Osteoblast (primary cell): ENCODE measurements at regions not wholly inside any gene's neighbourhood (a gene's known extent, or its start where the extent isn't known, plus 50 kb on each side); places are given as distances from the start of the nearest gene placed in this dataset.
A peak's percentile ranks its signal among the peaks of the same experiment; 100 is the strongest.

Experiments used
- DNase-seq: peaks from one replicate; pipeline ENCODE4 v3.0.0; 2011; ENCODE audit warnings: low spot score, mixed read lengths; ENCODE audit not compliant: insufficient read length; ENCODE audit errors: missing footprints
- H2AFZ ChIP-seq: 2 replicates; pipeline ENCODE4 v1.6.0; 2011; ENCODE audit warnings: mild to moderate bottlenecking, low read length
- H3K27ac ChIP-seq: 2 replicates; pipeline ENCODE4 v1.5.1; 2011; ENCODE audit warnings: mild to moderate bottlenecking, low read depth, low read length, moderate library complexity
- H3K27me3 ChIP-seq: 2 replicates; pipeline ENCODE4 v1.6.0; 2012; ENCODE audit warnings: mild to moderate bottlenecking, control low read depth, inconsistent platforms, low read length, moderate library complexity; ENCODE audit not compliant: insufficient read depth
- H3K36me3 ChIP-seq: 2 replicates; pipeline ENCODE4 v1.5.1; 2011; ENCODE audit warnings: mild to moderate bottlenecking, low read length, control low read depth, moderate library complexity; ENCODE audit not compliant: insufficient read depth
- H3K4me1 ChIP-seq: 2 replicates; pipeline ENCODE4 v1.5.1; 2011; ENCODE audit warnings: mild to moderate bottlenecking, low read length, control low read depth, moderate library complexity; ENCODE audit not compliant: insufficient read depth
- H3K4me2 ChIP-seq: 2 replicates; pipeline ENCODE4 v1.6.0; 2011; ENCODE audit warnings: mild to moderate bottlenecking, low read length; ENCODE audit not compliant: insufficient read depth
- H3K4me3 ChIP-seq: fragments of 200-600 bp; sonication (generic); 3 replicates; pipeline ENCODE4 v1.5.1; 2012; ENCODE audit warnings: mild to moderate bottlenecking, low read length, inconsistent platforms; ENCODE audit not compliant: insufficient read depth
- H3K79me2 ChIP-seq: 2 replicates; pipeline ENCODE4 v1.6.0; 2012; ENCODE audit warnings: mild to moderate bottlenecking, low read length, control low read depth, inconsistent platforms; ENCODE audit not compliant: insufficient read depth
- H3K9me3 ChIP-seq: 2 replicates; pipeline ENCODE4 v1.5.1; 2011; ENCODE audit warnings: low read depth, low read length, control low read depth
- H4K20me1 ChIP-seq: 2 replicates; pipeline ENCODE4 v1.6.0; 2012; ENCODE audit warnings: mild to moderate bottlenecking, low read length, control low read depth; ENCODE audit not compliant: insufficient read depth
- CTCF ChIP-seq: IDR thresholded peaks from 2 replicates; pipeline ENCODE4 v1.5.1; 2011; ENCODE audit warnings: mild to moderate bottlenecking, low read depth, low read length, moderate library complexity; ENCODE audit errors: extremely low read depth

GRCh38 chr7:21281193-21281592 is 146.7 kb upstream of the SP4 start:
- Histone ChIP-seq H3K4me1 (no peaks in the 10 kb centered on the region), H3K36me3 (no peaks in the 10 kb centered on the region), H3K4me3 (no peak overlapping the region), H3K9me3 (no peaks in the 10 kb centered on the region), H4K20me1 (no peaks in the 10 kb centered on the region), H3K27ac (no peak overlapping the region), H3K4me2 (no peak overlapping the region), H3K79me2 (no peaks in the 10 kb centered on the region), H3K27me3 (no peaks in the 10 kb centered on the region), H2AFZ (no peak overlapping the region)
- no peak for TF ChIP-seq CTCF
- DNase-seq = no peak

GRCh38 chr7:21293771-21294170 is 134.1 kb upstream of the SP4 start:
- H3K4me1 ChIP-seq = no peaks in the 10 kb centered on the region
- H3K27me3 ChIP-seq = no peaks in the 10 kb centered on the region
- H3K4me3 ChIP-seq = no peak overlapping the region
- no peaks in the 10 kb centered on the region for H4K20me1 ChIP-seq
- H2AFZ ChIP-seq = no peak overlapping the region
- H3K36me3 ChIP-seq = no peaks in the 10 kb centered on the region
- no peaks in the 10 kb centered on the region for H3K9me3 ChIP-seq
- H3K4me2 ChIP-seq = no peak overlapping the region
- no peak for DNase-seq
- H3K79me2 ChIP-seq = no peaks in the 10 kb centered on the region
- TF ChIP-seq CTCF = no peak
- no peak overlapping the region for H3K27ac ChIP-seq

- no peaks in the 10 kb centered on the region for H3K79me2 ChIP-seq
- no peaks in the 10 kb centered on the region for H3K27me3 ChIP-seq
- H3K4me3 ChIP-seq = no peak overlapping the region
- DNase-seq = no peak
- no peaks in the 10 kb centered on the region for H3K9me3 ChIP-seq
- no peak overlapping the region for H2AFZ ChIP-seq
- no peaks in the 10 kb centered on the region for H4K20me1 ChIP-seq
- H3K36me3 ChIP-seq = no peaks in the 10 kb centered on the region
- no peak overlapping the region for H3K4me2 ChIP-seq
- no peak for TF ChIP-seq CTCF
- H3K27ac ChIP-seq = no peak overlapping the region
- no peaks in the 10 kb centered on the region for H3K4me1 ChIP-seq
Observed at GRCh38 chr7:21299766-21300165, 128.1 kb upstream of the SP4 start.

DNA sequence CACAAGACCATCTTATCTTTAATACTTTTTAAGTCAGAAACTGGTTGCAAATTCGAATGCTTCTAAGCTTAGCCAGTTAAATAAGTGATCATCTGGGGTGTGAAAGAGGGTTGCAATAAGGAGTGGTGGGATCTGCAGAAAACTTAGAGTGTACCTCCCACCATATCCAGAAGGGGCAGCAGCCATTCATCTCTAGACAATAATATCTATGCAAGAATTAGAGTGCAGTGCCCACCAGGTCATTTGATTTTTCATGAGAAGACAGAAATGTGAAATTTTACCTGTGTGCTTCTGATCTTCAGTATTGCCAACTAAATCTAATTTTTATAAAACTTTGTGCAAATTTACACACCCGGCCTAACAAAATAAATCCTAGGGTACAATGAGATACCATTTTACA is 127.2 kb upstream of the SP4 start:
- H3K27me3 ChIP-seq = no peaks in the 10 kb centered on the region
- no peak overlapping the region for H3K27ac ChIP-seq
- DNase-seq = peak; percentile 1
- no peaks in the 10 kb centered on the region for H3K36me3 ChIP-seq
- no peaks in the 10 kb centered on the region for H3K4me1 ChIP-seq
- no peak overlapping the region for H3K4me2 ChIP-seq
- H3K4me3 ChIP-seq = no peak overlapping the region
- H4K20me1 ChIP-seq = no peaks in the 10 kb centered on the region
- H3K79me2 ChIP-seq = no peaks in the 10 kb centered on the region
- no peak for TF ChIP-seq CTCF
- no peak overlapping the region for H2AFZ ChIP-seq
- H3K9me3 ChIP-seq = no peaks in the 10 kb centered on the region
